ENCODE measurements at regions not wholly inside any gene's neighbourhood (a gene's known extent, or its start where the extent isn't known, plus 50 kb on each side); places are given as distances from the start of the nearest gene placed in this dataset.

DNA sequence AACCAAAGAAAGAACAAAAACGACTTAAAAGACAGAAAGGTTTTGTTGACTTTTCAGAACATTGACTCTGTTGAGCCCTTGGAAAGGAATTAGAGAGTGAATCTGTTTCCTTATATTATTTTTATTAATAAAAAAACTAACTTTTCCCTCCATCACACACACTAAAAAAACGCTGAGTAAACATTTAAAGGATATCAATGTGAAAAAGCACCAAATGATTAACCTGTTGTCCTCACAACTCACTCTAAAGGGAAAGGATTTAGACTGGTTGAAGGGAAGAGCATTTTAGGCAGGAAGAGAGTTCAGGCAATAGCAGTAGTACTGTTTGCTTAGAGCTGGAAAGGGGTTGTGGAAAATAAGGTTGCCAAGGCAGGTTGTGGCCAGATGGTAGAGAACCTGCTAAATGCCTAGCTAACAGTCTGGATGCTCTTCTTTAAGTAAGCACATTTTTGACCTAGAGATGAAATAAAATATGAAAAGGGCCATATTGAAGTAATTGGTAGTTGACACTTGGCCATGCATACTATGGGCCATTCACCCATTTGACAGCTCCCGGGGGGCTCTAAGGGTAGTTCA, 98.0 kb upstream of the NDP start:
- Histone ChIP-seq H3K27me3 (no peaks in the 10 kb centered on the region), H3K27ac (no peak overlapping the region), H3K4me3 (no peak overlapping the region), H3K9me3 (no peaks in the 10 kb centered on the region), H3K4me1 (no peaks in the 10 kb centered on the region), H3K36me3 (ENCODE audit: low read depth, missing control alignments) (no peaks in the 10 kb centered on the region)
- TF ChIP-seq, protein P1, sequence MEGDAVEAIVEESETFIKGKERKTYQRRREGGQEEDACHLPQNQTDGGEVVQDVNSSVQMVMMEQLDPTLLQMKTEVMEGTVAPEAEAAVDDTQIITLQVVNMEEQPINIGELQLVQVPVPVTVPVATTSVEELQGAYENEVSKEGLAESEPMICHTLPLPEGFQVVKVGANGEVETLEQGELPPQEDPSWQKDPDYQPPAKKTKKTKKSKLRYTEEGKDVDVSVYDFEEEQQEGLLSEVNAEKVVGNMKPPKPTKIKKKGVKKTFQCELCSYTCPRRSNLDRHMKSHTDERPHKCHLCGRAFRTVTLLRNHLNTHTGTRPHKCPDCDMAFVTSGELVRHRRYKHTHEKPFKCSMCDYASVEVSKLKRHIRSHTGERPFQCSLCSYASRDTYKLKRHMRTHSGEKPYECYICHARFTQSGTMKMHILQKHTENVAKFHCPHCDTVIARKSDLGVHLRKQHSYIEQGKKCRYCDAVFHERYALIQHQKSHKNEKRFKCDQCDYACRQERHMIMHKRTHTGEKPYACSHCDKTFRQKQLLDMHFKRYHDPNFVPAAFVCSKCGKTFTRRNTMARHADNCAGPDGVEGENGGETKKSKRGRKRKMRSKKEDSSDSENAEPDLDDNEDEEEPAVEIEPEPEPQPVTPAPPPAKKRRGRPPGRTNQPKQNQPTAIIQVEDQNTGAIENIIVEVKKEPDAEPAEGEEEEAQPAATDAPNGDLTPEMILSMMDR (IDR thresholded peaks at IDR 0.05) = no peak
- TF ChIP-seq POLR2A (IDR thresholded peaks at IDR 0.05) = no peak
- DNase-seq = no peak
- 60 to 73% methylated on average over 3 of the region's 3 CpGs for WGBS, 2 donors
- intact Hi-C loops (cut with DNase I; ENCODE audit: low total_unique reads) = no loop called here

DNA sequence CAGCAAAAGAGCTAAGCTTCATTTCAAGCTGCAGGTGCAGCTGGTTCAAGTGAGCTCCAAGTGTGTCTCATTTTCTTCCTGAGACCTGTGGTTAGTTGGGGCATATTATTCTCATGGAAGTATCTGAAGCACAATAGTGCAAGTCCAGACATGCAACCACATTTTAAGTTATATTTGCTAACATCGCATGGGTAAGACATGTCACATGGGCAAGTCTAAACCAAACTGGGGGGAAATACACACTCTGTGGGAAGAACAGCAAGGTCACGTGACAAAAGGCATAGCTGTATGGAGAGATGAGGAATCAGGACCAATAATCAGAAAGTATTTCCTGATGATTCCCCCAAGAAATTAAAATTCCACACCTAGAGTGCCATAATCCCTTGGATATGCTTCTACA, 94.9 kb upstream of the NDP start:
- H3K27ac ChIP-seq = no peak overlapping the region
- no peak for DNase-seq
- no peak for TF ChIP-seq POLR2A (IDR thresholded peaks at IDR 0.05)
- TF ChIP-seq, protein P1 (IDR thresholded peaks at IDR 0.05) = no peak
- intact Hi-C loops (cut with DNase I; ENCODE audit: low total_unique reads) = no loop called here
- no peaks in the 10 kb centered on the region for H3K9me3 ChIP-seq
- no peaks in the 10 kb centered on the region for H3K27me3 ChIP-seq
- 100% methylated on average over 2 of the region's 2 CpGs for WGBS, 2 donors
- no peaks in the 10 kb centered on the region for H3K36me3 ChIP-seq (ENCODE audit: low read depth, missing control alignments)
- no peak overlapping the region for H3K4me3 ChIP-seq
- H3K4me1 ChIP-seq = no peaks in the 10 kb centered on the region

DNA sequence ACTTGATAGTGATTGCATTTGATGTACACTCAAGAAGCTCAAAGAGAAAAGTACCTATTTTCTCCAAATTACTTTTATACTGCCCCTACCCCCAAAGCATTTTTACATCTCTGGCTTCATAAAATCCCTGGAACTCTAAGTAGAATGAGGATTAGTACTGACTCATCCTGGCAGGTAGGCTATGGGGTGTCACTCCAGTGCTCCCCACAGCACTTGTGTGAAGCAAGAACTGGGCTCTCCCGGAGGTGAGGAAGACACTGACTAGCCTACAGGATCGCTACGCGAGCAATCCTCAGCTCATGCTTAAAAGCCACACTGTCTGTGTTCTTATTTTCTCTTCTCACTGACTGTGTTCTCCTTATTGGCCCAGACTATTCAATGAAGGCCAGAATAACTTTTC, 90.4 kb upstream of the NDP start:
- Histone ChIP-seq H3K27ac (no peak overlapping the region), H3K27me3 (no peaks in the 10 kb centered on the region), H3K9me3 (no peaks in the 10 kb centered on the region), H3K4me3 (no peak overlapping the region), H3K36me3 (ENCODE audit: low read depth, missing control alignments) (no peaks in the 10 kb centered on the region), H3K4me1 (no peaks in the 10 kb centered on the region)
- no peak for DNase-seq
- intact Hi-C loops (cut with DNase I; ENCODE audit: low total_unique reads) = no loop called here
- no peak for TF ChIP-seq POLR2A (IDR thresholded peaks at IDR 0.05)
- TF ChIP-seq, protein P1 (IDR thresholded peaks at IDR 0.05) = no peak
- 78 to 89% methylated on average over 4 of the region's 4 CpGs for WGBS, 2 donors

DNA sequence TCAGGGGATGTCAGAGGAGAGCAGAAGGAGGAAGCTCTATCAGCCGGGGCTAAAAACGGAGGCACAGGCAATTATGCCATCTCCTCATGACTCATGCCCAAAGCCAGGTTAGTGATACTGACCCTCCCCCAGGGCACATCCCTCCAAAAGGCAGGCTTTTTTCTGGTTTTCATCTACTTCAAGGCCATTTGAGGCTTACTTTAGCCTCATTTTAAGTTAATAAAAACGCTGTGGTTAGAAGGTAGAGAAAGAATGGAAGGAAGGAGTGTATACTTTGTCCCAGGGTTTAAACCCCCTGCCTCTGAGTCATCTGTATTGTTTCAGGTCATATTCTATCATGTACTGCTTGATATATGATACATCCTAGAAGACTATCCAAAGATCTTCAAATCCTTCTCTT, 89.7 kb upstream of the NDP start:
- no peak overlapping the region for H3K27ac ChIP-seq
- H3K4me3 ChIP-seq = no peak overlapping the region
- DNase-seq = no peak
- intact Hi-C loops (cut with DNase I; ENCODE audit: low total_unique reads) = no loop called here
- no peaks in the 10 kb centered on the region for H3K4me1 ChIP-seq
- no peak for TF ChIP-seq POLR2A (IDR thresholded peaks at IDR 0.05)
- TF ChIP-seq, protein P1 (IDR thresholded peaks at IDR 0.05) = no peak
- 21 to 32% methylated on average over 3 of the region's 3 CpGs for WGBS, 2 donors
- no peaks in the 10 kb centered on the region for H3K27me3 ChIP-seq
- H3K9me3 ChIP-seq = no peaks in the 10 kb centered on the region
- no peaks in the 10 kb centered on the region for H3K36me3 ChIP-seq (ENCODE audit: low read depth, missing control alignments)

DNA sequence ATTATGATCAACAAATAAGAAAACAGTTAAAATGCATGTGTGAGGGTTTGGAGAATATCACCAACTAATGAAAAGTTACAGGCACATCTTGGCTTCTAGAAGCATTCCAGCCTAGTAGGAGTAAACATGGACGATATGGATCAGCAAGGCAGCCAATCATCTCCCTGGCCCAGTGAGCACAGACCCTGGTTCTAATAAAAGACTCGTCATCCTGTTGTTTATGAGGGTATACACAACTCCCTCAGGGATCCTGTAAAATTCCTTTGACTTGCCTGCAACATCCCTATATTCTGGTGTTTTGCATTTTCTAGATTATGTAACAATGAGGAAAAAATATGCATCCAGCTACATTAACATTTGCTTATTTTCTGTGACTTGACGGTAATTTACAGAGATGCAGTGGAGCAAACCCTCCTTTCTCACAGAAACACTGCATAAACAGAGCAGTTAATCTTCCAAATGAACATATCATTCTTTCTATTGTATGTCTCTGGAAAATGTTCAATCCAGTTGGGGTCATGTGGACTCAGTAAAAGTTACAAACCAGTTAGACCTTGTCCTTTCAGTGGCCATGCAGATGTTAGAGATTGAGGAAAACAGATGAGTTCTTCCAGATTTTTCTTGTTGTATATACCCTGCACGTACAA, 88.9 kb upstream of the NDP start:
- H3K4me1 ChIP-seq = no peaks in the 10 kb centered on the region
- intact Hi-C loops (cut with DNase I; ENCODE audit: low total_unique reads) = no loop called here
- DNase-seq = no peak
- H3K4me3 ChIP-seq = no peak overlapping the region
- no peaks in the 10 kb centered on the region for H3K36me3 ChIP-seq (ENCODE audit: low read depth, missing control alignments)
- H3K27ac ChIP-seq = no peak overlapping the region
- TF ChIP-seq, protein P1 (IDR thresholded peaks at IDR 0.05) = no peak
- TF ChIP-seq POLR2A (IDR thresholded peaks at IDR 0.05) = no peak
- no peaks in the 10 kb centered on the region for H3K27me3 ChIP-seq
- no peaks in the 10 kb centered on the region for H3K9me3 ChIP-seq
- 52 to 63% methylated on average over 4 of the region's 4 CpGs for WGBS, 2 donors
